ENCODE measurements at regions not wholly inside any gene's neighbourhood (a gene's known extent, or its start where the extent isn't known, plus 50 kb on each side); places are given as distances from the start of the nearest gene placed in this dataset.

DNA sequence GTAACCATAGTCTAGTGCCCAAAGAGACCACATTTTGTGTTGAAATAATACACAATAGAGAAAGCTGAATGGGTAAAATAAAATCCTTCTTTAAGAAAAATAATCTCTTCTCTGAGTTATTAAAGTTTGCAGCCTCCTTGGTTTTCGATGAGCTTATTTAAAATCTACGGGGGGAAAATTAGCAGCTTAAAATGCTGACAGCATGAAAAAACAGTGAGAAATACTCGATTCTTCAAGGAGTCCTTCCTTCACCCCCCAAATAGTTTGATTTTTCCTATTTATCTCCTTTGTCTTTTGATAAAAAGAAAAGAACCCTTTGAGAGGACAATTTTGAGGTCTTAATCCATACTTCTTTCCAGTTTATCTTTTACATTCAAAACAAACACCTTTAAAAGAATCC is 394.0 kb upstream of the B3GALT2 start:
- TF ChIP-seq, protein P1, sequence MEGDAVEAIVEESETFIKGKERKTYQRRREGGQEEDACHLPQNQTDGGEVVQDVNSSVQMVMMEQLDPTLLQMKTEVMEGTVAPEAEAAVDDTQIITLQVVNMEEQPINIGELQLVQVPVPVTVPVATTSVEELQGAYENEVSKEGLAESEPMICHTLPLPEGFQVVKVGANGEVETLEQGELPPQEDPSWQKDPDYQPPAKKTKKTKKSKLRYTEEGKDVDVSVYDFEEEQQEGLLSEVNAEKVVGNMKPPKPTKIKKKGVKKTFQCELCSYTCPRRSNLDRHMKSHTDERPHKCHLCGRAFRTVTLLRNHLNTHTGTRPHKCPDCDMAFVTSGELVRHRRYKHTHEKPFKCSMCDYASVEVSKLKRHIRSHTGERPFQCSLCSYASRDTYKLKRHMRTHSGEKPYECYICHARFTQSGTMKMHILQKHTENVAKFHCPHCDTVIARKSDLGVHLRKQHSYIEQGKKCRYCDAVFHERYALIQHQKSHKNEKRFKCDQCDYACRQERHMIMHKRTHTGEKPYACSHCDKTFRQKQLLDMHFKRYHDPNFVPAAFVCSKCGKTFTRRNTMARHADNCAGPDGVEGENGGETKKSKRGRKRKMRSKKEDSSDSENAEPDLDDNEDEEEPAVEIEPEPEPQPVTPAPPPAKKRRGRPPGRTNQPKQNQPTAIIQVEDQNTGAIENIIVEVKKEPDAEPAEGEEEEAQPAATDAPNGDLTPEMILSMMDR (IDR thresholded peaks at IDR 0.05), result no peak
- TF ChIP-seq POLR2A (IDR thresholded peaks at IDR 0.05), result no peak
